HEK293 (cell line): ENCODE measurements at regions not wholly inside any gene's neighbourhood (a gene's known extent, or its start where the extent isn't known, plus 50 kb on each side); places are given as distances from the start of the nearest gene placed in this dataset.

Source experiments
- CTCF ChIP-seq: fragments of 450-650 bp; formaldehyde crosslinking; IDR thresholded peaks from 2 replicates; pipeline ENCODE4 v1.5.1; 2016; ENCODE audit warnings: missing biosample characterization, missing genetic modification characterization
- ZBTB26 ChIP-seq: fragments of 450-650 bp; formaldehyde crosslinking; optimal IDR thresholded peaks from 2 replicates; pipeline ENCODE3; 2016; ENCODE audit warnings: missing biosample characterization, mild to moderate bottlenecking, missing genetic modification characterization
- ZNF138 ChIP-seq: fragments of 450-650 bp; formaldehyde crosslinking; IDR thresholded peaks from 2 replicates; pipeline ENCODE4 v1.5.1; 2016; ENCODE audit warnings: missing biosample characterization, missing genetic modification characterization, borderline replicate concordance
- ZNF140 ChIP-seq: fragments of 450-650 bp; formaldehyde crosslinking; IDR thresholded peaks from 2 replicates; pipeline ENCODE4 v1.5.1; 2016; ENCODE audit warnings: missing biosample characterization, missing genetic modification characterization
- ZNF350 ChIP-seq: fragments of 450-650 bp; formaldehyde crosslinking; IDR thresholded peaks from 2 replicates; pipeline ENCODE4 v1.5.0; 2017; ENCODE audit warnings: missing biosample characterization, mild to moderate bottlenecking, missing genetic modification characterization
- ZNF366 ChIP-seq: fragments of 450-650 bp; formaldehyde crosslinking; conservative IDR thresholded peaks from 2 replicates; pipeline ENCODE4 v1.5.1; 2016; ENCODE audit warnings: missing biosample characterization, missing genetic modification characterization
- ZSCAN18 ChIP-seq: fragments of 450-650 bp; formaldehyde crosslinking; IDR thresholded peaks from 2 replicates; pipeline ENCODE4 v1.5.1; 2016; ENCODE audit warnings: missing biosample characterization, missing genetic modification characterization
- ZSCAN23 ChIP-seq: fragments of 450-650 bp; formaldehyde crosslinking; IDR thresholded peaks from 2 replicates; pipeline ENCODE4 v1.5.1; 2016; ENCODE audit warnings: missing biosample characterization, missing genetic modification characterization

GRCh38 chr6:144632266-144632665 lies 347.1 kb downstream of the UTRN start:
- TF ChIP-seq ZNF350 (tag by site-specific recombination) (no peak), CTCF (tag by site-specific recombination) (no peak), ZSCAN18 (tag by site-specific recombination) (no peak), ZSCAN23 (tag by site-specific recombination) (no peak), ZNF366 (no peak), ZBTB26 (tag by site-specific recombination) (no peak), ZNF138 (tag by site-specific recombination) (no peak), ZNF140 (tag by site-specific recombination) (no peak)
